Hepatocyte (in vitro differentiated cells): ENCODE measurements at regions not wholly inside any gene's neighbourhood (a gene's known extent, or its start where the extent isn't known, plus 50 kb on each side); places are given as distances from the start of the nearest gene placed in this dataset.

ENCODE experiments used
- EZH2 ChIP-seq: fragments of 200-600 bp; sonication (generic); IDR thresholded peaks from 2 replicates; pipeline ENCODE4 v1.6.1; 2016; ENCODE audit warnings: antibody characterized with exemption, mild to moderate bottlenecking, borderline replicate concordance
- EZH2phosphoT487 ChIP-seq: fragments of 200-600 bp; sonication (generic); IDR thresholded peaks from one replicate; pipeline ENCODE4 v1.6.1; 2018; ENCODE audit warnings: antibody characterized with exemption, mild to moderate bottlenecking, low read depth, moderate library complexity; ENCODE audit not compliant: unreplicated experiment, severe bottlenecking
- TF ChIP-seq, protein P1 (sequence below): fragments of 200-600 bp; sonication (generic); IDR thresholded peaks from 2 replicates; pipeline ENCODE4 v1.5.1; 2016; ENCODE audit warnings: antibody characterized with exemption, mild to moderate bottlenecking; ENCODE audit not compliant: poor library complexity

DNA sequence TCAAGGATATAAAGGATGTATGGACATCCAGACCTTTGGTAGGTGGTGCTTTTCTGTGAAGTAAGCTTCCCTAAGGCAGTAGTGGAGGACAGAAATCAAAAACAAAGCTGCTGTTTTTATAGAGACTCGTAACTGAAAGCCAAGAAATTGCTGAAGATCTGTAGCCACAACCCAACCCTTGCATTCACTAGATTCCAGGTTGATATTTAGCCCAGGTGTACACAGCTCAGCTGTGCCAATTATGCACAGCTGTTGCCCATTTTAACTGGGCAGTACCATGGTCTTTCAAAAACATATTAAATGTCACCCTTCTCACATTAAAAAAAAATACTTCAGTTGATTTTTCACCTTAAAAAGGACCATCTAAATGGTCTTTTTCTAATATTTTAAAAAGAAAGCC is 75.8 kb downstream of the CNTN3 start:
- TF ChIP-seq, protein P1, sequence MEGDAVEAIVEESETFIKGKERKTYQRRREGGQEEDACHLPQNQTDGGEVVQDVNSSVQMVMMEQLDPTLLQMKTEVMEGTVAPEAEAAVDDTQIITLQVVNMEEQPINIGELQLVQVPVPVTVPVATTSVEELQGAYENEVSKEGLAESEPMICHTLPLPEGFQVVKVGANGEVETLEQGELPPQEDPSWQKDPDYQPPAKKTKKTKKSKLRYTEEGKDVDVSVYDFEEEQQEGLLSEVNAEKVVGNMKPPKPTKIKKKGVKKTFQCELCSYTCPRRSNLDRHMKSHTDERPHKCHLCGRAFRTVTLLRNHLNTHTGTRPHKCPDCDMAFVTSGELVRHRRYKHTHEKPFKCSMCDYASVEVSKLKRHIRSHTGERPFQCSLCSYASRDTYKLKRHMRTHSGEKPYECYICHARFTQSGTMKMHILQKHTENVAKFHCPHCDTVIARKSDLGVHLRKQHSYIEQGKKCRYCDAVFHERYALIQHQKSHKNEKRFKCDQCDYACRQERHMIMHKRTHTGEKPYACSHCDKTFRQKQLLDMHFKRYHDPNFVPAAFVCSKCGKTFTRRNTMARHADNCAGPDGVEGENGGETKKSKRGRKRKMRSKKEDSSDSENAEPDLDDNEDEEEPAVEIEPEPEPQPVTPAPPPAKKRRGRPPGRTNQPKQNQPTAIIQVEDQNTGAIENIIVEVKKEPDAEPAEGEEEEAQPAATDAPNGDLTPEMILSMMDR, result no peak
- TF ChIP-seq EZH2phosphoT487 (no peak), EZH2 (no peak)
